ENCODE measurements at regions not wholly inside any gene's neighbourhood (a gene's known extent, or its start where the extent isn't known, plus 50 kb on each side); places are given as distances from the start of the nearest gene placed in this dataset.

GRCh38 chr18:41703744-41704530, 251.1 kb upstream of the PIK3C3 start:
- no peak overlapping the region for H3K4me3 ChIP-seq (ENCODE audit: low read depth, low read length)

- H3K4me3 ChIP-seq (ENCODE audit: low read depth, low read length) = no peak overlapping the region
These were observed 254.6 kb upstream of the PIK3C3 start for GRCh38 chr18:41700416-41700815.

- H3K4me3 ChIP-seq (ENCODE audit: low read depth, low read length) = no peak overlapping the region
These were observed 259.6 kb upstream of the PIK3C3 start for GRCh38 chr18:41695441-41695840.

GRCh38 chr18:41693008-41693407, 262.0 kb upstream of the PIK3C3 start:
- no peak overlapping the region for H3K4me3 ChIP-seq (ENCODE audit: low read depth, low read length)

- no peak overlapping the region for H3K4me3 ChIP-seq (ENCODE audit: low read depth, low read length)
These were observed 264.5 kb upstream of the PIK3C3 start for GRCh38 chr18:41690332-41691127.

GRCh38 chr18:41687138-41687537, 267.9 kb upstream of the PIK3C3 start:
- no peak overlapping the region for H3K4me3 ChIP-seq (ENCODE audit: low read depth, low read length)

GRCh38 chr18:41681138-41681880, 273.7 kb upstream of the PIK3C3 start:
- H3K4me3 ChIP-seq (ENCODE audit: low read depth, low read length) = no peak overlapping the region

- H3K4me3 ChIP-seq (ENCODE audit: low read depth, low read length) = no peak overlapping the region
These were observed 280.5 kb upstream of the PIK3C3 start for GRCh38 chr18:41674506-41674905.

- H3K4me3 ChIP-seq (ENCODE audit: low read depth, low read length) = no peak overlapping the region
These were observed 288.8 kb upstream of the PIK3C3 start for GRCh38 chr18:41666231-41666630.

GRCh38 chr18:41665210-41665609, 289.8 kb upstream of the PIK3C3 start:
- no peak overlapping the region for H3K4me3 ChIP-seq (ENCODE audit: low read depth, low read length)

- H3K4me3 ChIP-seq (ENCODE audit: low read depth, low read length) = no peak overlapping the region
These were observed 294.4 kb upstream of the PIK3C3 start for GRCh38 chr18:41660654-41661053.

GRCh38 chr18:41659438-41660130, 295.4 kb upstream of the PIK3C3 start:
- H3K4me3 ChIP-seq (ENCODE audit: low read depth, low read length) = no peak overlapping the region

- no peak overlapping the region for H3K4me3 ChIP-seq (ENCODE audit: low read depth, low read length)
These were observed 297.8 kb upstream of the PIK3C3 start for GRCh38 chr18:41657189-41657588.

- no peak overlapping the region for H3K4me3 ChIP-seq (ENCODE audit: low read depth, low read length)
These were observed 300.0 kb upstream of the PIK3C3 start for GRCh38 chr18:41655074-41655473.

- no peak overlapping the region for H3K4me3 ChIP-seq (ENCODE audit: low read depth, low read length)
These were observed 307.1 kb upstream of the PIK3C3 start for GRCh38 chr18:41647914-41648313.

GRCh38 chr18:41646915-41647620, 308.0 kb upstream of the PIK3C3 start:
- H3K4me3 ChIP-seq (ENCODE audit: low read depth, low read length) = no peak overlapping the region

- no peak overlapping the region for H3K4me3 ChIP-seq (ENCODE audit: low read depth, low read length)
These were observed 309.3 kb upstream of the PIK3C3 start for GRCh38 chr18:41645589-41646360.

- no peak overlapping the region for H3K4me3 ChIP-seq (ENCODE audit: low read depth, low read length)
These were observed 310.6 kb upstream of the PIK3C3 start for GRCh38 chr18:41644466-41644865.

- H3K4me3 ChIP-seq (ENCODE audit: low read depth, low read length) = no peak overlapping the region
These were observed 311.6 kb upstream of the PIK3C3 start for GRCh38 chr18:41643427-41643826.

GRCh38 chr18:41642756-41643155, 312.3 kb upstream of the PIK3C3 start:
- H3K4me3 ChIP-seq (ENCODE audit: low read depth, low read length) = no peak overlapping the region
